Activated T-cell treated with anti-CD3 and anti-CD28 coated beads, Interleukin-2, amount 50 U/mL, for 1 hour (primary cell): ENCODE measurements at regions not wholly inside any gene's neighbourhood (a gene's known extent, or its start where the extent isn't known, plus 50 kb on each side); places are given as distances from the start of the nearest gene placed in this dataset.
"Not testable (repeated sequence)": the region's sequence is repeated elsewhere in the genome, so short reads cannot be mapped to it uniquely, and the experiment has no call there.

Source experiments
- DNase-seq: peaks from one replicate; pipeline ENCODE4 v3.0.0-alpha.2; 2020

DNA sequence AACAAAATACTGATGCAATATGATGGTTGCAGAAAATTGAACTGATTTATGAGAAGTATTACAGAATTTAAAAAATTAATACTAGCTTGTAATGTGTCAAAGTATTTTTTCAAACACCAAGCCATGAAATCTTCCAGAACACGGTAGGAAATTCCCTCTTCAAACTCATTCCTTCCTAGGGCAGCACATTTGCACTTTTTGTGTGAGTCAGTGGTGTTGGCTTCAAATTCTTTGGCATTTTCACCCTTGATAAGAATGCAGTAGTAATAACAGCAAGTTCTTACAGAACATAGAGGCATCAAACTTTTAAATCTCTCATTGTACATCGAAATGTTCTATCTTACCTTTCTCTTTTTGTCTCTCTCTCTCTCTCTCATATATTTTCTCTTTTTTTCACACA is 191.8 kb downstream of the CGGBP1 start:
- DNase-seq = no peak

DNA sequence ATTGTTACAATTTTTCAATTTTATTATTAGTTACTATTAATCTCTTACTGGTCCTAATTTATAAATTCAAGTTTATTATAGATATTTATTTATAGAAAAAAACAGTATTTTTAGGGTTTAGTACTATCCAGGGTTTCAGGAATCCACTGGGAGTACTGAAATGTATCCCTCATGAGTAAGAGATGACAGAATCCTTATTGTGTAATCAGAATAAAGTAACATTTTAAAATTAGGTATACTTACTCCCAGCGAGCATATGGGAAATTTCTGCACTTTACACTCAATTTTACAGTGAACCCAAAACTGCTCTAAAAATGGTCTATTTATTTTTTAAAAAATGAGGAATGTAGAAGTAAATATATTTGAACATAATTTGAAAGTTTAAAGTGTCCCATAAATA is 202.7 kb downstream of the CGGBP1 start:
- no peak for DNase-seq

DNA sequence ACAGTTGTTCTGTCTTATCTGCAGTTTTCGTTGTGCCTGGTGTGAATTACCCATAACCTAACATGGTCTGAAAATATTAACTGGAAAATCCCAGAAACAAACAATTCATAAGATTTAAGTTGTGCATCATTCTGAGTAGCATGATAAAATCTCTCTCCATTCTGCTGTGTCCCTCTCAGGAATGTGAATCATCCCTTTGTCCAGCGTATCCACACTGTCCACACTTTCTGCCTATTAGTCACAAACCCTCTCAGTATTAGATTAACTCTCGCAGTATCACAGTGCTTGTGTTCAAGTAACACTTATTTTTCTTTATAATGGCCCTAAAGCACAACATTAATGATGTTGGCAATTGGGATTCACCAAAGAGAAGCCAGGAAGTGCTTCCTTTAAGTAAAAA is 203.2 kb downstream of the CGGBP1 start:
- no peak for DNase-seq

DNA sequence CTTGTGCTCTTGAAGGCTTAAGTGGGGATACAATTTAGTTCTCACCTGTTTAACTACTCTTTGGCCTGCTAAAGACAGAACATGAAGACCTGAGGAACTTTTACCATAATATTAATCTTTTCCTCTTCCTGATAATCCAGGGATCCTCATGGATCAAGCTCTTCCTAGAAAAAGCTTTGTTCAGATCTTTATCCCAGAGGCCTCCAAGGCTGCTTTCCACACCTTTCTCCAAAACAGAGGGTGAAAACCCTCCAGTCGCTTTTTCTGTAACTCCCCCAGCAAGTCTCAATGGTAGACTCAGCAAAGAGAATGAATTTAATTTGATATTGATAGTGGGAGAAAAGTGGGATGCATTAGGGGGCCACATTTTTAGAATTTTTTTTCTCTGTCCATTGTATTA is 203.6 kb downstream of the CGGBP1 start:
- no peak for DNase-seq

DNA sequence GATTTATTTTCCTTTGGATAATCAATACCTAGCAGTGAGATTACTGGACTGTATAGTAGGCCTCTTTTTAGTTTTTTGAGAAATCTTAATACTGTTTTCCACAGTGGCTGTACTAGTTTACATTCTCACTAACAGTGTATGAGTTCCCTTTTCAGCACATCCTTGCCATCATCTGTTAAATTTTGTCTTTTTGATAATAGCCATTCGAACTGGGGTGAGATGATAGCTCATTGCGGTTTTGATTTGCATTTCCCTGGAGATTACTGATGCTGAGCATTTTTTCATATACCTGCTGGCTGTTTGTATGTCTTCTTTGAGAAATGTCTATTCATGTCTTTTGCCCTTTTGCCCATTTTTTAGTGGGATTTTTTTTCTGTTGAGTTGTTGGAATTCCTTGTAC is 210.8 kb downstream of the CGGBP1 start:
- DNase-seq = no peak

DNA sequence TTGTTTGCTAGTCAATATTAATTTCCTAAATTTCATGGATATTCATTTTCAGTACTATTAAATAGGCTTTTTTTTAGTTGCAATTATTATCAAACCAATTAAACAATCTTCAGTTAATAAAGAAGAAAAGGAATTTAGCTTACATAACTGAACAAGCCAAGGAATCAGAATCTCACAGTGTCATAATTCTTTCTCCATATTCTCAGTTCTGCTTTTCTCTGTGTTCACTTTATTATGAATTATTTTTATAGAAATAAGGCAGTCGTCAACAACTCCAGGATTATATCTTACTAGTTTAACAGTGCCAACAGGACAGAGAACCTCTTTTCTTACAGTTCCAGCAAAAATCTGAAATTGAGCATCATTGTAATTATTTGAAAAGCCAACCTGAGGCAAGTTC is 221.7 kb downstream of the CGGBP1 start:
- DNase-seq = no peak

DNA sequence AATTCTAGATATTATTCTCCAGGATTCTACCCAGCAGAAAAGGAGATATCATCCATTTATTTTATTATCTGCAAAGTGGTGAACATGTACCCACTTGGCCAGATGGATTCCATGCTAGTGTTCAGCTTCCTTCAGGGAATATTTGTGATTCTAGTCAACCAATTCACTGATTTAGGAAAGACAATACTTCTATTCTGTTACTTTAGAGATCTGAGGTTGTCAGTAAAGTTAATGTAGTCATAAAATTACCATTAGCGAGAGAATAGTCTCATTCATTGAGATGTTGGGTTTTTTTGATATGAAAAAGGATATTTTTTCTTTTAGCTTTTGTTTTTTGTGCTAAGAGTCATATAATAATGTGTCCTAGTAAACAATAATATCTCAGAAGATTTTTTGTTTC is 222.8 kb downstream of the CGGBP1 start:
- DNase-seq = no peak

DNA sequence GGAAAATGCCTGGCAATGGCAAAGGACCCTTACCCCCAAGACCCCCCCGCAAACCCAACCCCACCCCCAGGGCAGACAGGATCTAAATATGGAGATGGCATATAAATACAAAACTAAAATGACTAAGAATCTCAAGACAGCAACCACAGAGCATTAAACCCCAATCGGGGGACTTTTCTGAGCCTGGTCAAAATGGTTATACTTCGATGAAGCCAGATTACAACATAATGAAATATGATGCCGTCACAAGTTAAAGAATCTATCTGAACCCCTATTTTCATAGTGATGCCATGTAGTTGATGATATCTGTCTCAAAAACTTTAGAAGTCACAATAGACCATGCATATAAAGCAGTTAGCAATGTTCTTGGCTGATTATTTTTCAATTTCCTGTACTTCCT is 223.6 kb downstream of the CGGBP1 start:
- DNase-seq = no peak

DNA sequence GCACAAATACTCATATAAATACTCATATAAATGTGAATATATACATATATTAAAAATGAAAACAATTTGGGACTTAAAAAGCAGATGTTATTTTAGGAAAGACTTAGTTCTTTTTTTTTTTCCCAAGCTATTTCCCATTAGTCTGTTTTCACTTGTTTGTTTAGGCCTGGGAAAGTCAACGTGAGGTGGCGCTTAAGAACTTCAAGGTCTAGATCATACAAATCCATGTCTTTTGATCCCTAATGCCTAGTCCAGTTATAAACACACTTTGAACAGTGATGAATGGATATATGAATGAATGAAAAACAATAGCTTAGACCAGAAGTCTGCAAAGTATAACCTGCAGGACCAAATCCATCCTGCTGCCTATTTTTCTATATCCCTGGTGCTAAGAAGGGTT is 224.5 kb downstream of the CGGBP1 start:
- DNase-seq = no peak

DNA sequence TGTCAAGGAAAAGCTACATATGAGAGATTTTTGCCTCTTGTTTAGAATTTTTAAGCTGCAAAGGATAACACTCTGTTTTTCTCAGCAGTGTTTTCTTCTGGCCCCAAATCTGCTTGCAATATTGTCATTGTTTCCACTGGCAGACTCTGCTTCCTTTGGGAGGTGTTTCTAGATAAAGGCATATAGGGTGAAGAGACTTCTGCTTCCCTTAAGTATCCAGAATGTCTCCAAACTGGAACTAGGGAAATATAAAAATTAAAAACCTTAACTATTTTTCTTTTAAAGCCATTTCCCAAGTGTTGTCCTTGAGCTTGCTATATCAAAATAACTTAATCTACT is 225.8 kb downstream of the CGGBP1 start:
- no peak for DNase-seq

DNA sequence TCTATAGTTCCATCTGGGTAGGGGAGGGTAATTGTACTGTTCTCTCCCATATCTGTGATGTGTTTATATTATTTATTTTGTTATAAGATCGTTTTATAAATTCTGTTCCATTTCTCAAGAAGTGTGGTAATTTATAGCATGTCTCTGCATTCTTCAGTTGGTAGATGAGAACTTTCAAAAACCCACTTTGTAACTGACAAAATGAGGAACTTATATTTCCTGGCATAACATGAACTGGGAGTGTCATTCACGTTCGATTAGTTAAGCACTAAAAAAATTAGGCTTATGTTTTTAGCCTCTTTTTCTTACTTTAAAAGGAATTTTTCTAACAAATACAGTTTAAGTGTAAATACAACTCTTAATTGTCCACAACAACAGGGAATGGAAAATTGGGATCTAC is 230.8 kb downstream of the CGGBP1 start:
- DNase-seq = no peak

DNA sequence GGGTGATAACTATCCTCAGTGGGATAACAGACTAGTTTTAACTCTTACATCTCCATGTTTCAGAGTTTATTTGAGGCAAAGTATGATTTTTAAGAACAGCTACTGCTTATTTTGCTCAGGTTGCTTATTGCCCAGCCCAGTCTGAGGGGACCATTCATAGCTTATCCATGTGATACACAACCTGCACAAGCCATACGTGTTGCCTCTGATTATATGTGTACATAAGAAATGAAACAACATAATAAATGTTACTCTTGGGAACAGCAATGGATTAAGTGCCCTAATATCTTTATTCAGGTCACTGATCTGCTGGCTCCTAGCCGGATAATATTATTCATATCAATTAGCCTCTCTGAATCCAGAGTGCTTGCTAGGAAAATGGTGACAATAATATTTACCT is 236.2 kb downstream of the CGGBP1 start:
- DNase-seq = no peak

DNA sequence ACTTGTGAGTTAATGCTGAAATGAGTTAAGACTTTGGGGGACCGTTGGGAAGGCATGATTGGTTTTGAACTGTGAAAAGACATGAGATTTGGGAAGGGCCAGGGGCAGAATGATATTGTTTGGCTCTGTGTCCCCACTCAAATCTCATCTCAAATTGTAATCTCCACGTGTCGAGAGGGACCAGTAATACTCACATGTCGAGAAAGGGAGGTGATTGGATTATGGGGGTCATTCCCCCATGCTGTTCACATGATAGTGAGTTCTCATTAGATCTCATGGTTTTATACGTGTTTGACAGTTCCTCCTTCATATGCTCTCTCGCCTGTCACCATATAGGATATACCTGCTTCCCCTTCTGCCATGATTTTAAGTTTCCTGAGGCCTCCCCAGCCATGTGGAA is 245.3 kb downstream of the CGGBP1 start:
- DNase-seq = not testable (repeated sequence)

DNA sequence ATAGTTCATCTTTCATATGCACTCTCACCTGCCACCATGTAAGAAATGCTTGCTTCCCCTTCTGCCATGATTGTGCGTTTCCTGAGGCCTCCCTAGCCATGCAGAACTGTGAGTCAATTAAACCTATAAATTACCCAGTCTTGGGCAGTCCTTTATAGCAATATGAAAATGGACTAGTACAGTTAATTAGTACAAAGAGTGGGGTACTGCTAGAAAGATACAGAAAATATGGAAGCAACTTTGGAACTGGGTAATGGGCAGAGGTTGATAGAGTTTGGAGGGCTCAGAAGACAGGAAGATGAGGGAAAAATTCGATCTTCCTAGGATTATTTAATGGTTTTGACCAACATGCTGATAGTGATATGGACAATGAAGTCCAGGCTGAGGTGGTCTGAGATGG is 246.9 kb downstream of the CGGBP1 start:
- no peak for DNase-seq

DNA sequence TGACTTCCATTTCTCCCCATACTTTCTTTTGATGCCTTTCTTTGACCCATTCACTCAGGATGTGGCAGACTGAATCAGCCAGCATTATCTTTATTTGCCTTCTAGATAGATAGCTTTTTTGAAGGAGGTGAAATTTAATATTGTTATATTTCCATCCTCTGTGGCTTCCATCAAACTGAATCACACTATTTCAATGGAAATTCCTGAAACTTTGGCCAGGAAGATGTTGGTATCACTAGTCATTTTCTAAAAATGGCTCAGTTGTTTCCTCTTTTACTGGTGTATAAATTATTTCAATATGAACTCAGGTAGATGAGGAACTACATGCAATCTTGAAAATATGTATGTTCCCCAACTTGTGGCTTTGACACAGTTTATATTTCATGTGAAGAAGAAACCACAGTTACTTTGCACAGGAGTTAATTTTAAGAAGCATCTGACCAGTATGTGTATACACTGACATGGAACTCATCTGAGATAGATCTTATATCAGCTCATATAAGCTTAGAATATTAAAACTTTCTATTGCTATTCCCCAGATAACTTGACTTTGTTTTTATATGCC is 248.3 kb downstream of the CGGBP1 start:
- no peak for DNase-seq

DNA sequence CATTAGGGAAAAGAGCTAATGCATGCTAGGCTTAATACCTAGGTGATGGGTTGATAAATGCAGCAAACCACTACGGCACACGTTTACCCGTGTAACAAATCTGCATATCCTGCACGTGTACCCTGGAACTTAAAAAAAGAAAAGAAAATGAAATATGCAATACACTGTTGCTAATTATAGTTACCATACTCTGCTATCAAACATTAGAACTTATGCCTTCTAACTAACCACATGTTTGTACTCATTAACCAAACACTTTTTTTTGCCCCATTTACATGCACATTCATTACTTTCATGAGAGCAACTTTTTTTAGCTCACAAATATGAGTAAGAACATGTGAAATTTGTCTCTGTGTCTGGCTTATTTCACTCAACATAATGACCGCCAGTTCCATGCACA is 253.1 kb downstream of the CGGBP1 start:
- no peak for DNase-seq

DNA sequence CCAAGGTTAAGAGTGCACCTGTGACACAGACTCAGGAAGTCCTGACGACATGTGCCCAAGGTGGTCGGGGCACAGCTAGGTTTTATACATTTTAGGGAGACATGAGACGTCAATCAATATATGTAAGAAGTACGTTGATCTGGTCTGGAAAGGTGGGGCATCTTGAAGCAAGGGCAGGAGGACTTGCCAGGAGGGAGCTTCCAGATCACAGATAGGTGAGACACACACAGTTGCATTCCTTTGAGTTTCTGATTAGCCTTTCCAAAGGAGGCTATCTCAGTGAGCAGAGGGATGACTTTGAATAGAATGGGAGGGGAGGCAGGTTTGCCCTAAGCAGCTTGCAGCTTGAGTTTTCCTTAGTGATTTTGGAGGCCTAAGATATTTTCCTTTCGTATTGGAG is 257.4 kb downstream of the CGGBP1 start:
- DNase-seq = no peak

DNA sequence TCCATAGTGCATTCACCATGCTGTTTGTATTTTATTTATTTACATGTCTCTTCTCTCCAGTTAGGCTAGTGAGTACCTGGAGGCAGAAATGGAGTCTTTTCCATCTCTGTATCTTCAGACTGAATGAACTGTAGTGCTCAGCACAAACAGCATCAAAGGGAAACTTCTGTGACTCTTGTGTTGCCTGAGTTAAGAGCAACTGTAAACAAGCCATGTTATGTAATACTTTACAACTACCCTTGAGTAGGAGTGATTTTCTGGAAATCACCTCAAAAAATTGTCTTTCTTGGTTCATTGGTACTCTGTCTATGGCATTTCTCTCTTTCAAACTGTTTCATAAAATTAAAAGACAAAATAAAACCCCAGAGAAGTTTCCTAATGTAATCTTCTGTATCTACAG is 258.3 kb downstream of the CGGBP1 start:
- DNase-seq = no peak

DNA sequence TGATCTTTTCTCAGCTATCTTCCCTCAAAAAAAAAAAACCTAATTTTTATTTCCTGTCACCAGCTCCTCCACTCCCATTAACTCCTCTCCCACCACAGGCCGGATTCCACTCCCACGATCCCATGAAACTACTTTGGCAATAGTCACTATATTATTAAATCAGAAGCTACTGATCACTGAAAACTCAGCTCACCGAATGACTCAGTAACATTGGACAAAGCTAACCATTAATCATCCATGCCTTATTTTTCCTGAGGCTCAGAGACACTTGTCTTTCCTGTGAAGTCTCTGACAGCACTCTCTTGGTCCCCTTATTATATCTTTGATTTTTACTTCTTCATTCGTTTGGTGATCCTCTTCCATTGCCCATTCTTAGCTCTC is 260.2 kb downstream of the CGGBP1 start:
- no peak for DNase-seq

DNA sequence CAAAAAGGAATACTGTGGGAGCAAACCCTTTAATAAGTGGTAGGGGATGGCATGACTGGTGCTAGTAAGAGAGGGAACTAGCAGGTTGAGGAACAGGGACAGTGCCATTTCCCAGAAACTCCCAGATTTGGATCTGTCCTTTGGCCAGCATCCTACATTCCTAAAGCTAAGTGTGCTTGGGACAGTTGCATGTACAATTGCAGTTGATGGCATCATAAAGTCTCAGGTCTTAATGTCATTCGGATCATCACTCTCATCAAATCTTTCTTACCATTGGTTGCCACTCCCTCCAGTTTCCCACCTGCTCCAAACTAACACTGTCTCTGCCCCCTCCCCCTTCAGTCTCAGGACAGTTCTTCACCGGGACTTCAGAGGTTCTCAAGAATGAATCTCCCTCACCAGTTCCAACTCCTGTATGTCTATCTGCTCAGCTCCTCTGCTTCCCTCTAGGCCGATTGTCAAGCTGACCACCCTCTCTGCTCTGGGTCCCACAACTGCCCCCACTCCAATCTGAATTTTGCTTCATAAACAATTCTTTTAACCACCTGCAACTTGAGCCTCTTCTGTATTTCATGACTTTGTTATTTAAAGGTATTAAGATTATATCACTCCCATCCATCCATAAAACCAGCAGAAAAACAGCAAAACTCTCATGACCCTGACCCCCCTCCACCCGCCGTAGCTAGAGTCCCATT is 260.8 kb downstream of the CGGBP1 start:
- no peak for DNase-seq

DNA sequence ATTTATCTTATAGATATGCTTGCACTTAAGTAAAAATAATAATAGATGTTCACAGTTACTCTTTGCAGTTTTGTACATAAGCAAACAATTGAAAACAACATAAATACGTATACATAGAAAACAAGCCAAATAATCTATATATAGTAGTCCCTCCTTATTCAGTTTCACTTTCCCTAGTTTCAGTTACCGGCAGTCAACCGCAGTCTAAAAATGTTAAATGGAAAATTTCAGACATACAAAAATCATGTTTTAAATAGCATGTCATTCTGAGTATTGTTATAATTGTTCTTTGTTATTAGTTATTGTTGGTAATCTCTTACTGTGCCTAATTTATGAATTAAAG is 262.0 kb downstream of the CGGBP1 start:
- no peak for DNase-seq

DNA sequence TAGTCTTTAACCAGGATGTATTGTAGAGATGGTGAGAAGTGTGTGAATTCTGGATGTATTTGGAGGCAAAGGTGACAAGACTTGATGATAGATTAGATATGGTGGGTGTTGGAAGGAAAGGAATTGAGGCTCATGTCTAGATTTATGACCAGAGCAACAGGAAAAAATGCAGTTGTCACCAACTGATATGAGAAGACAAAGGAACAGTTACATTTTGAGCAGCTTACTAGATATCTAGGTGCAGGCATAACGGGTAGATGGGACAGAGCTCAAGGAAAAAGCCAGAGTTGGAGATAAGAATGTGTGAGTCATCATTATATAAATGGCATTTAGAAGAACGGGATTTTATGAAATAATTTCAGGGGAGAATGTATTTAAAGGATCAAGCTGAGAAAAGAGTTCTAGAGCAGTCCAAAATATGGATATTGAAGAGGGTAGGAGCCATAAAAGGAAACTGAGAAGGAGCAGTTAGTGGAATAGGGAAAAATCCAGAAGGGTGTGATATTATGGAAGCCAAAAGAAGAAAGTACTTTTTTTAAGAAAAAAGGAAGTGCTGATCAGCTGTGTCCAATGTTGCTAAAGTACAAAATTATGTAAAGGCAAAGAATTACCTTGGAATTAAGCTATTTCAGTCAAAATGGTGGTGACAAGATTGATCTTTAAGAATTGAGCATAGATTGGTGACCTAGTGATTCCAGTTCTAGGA is 262.5 kb downstream of the CGGBP1 start:
- DNase-seq = no peak

DNA sequence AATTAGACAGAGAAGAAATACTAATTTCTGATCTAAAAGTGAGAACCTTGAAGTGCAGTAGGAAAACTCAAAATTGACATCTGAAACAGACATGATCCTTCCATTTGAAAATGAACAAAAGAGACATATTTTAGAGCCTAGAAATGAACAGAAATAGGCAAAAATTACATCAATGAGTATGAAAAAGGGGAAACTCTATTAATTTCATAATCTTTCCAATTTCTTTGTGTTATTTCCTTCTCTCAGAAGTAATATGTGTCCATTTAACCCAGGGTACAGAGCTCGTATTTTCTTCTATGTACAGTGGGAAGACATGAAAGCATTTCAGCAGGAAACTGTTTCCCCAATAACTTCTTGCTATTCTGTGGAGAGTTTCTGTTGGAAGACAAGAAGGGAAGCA is 263.1 kb downstream of the CGGBP1 start:
- no peak for DNase-seq

DNA sequence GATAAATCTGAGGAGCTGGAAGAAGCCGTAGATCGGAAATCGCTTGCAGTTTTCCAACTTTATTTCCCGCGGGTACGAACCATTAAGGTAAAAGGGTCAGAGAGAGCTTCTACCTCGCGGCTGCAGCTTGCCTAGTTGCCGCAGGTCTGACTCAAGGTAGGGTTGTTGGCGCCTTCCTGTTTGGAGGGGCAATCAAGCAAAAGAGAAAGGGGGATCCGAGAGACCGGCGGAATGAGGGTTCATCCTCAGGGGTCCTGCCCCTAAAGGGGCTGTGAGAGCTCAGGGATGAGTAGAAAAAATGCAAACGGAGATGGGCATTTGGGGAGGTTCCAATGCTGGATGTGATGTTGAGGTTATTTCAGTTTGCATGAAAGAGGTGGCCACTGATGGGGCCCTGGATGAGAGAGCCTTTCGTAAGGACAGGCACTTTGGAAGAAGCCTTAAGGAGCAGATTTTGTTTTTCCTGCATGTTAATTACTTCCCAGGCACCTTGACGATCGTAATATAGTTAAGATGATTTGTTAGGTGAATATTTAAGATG is 265.4 kb downstream of the CGGBP1 start:
- DNase-seq = no peak
